ENCODE measurements at regions not wholly inside any gene's neighbourhood (a gene's known extent, or its start where the extent isn't known, plus 50 kb on each side); places are given as distances from the start of the nearest gene placed in this dataset.

- no peak overlapping the region for H3K4me2 ChIP-seq (ENCODE audit: control insufficient read depth, insufficient read depth)
- no peaks in the 10 kb centered on the region for H3K9me3 ChIP-seq (replicated peaks; ENCODE audit: control insufficient read depth, insufficient read depth, low read length)
- intact Hi-C loops (cut with micrococcal nuclease; ENCODE audit: unreplicated experiment) = no loop called here
- WGBS (ENCODE audit: insufficient coverage, insufficient replicate concordance, low lambda C conversion rate, missing lambda C conversion rate) = 40% methylated on average over 3 of the region's 3 CpGs
- no peak overlapping the region for H2AFZ ChIP-seq (ENCODE audit: control insufficient read depth, low read depth, low read length)
- no peaks in the 10 kb centered on the region for H3K36me3 ChIP-seq (ENCODE audit: control insufficient read depth in 2 of 2, insufficient read depth in 2 of 2, low read length in 1 of 2)
- POLR2A ChIA-PET = interaction anchor here (1.0 kb wide), 1 partner anchor 8 kb away, joined by 4 read pairs; no protein-coding TSS in a partner anchor
- FAIRE-seq (no peak), DNase-seq (ENCODE audit: low read depth, low spot score) (no peak), ATAC-seq (no peak)
- CTCF ChIA-PET = interaction anchor here (0.8 to 2.3 kb wide), 5 partner anchors 8 to 48 kb away, joined by 3 to 10 read pairs (median 3); no protein-coding TSS in a partner anchor
- SMC1A ChIA-PET (ENCODE audit: uncharacterized antibody, unreplicated experiment) = interaction anchor here (1.0 to 1.1 kb wide), 2 partner anchors 8 to 18 kb away, joined by 4 read pairs; no protein-coding TSS in a partner anchor
- H3K9ac ChIP-seq (ENCODE audit: control insufficient read depth, insufficient read depth, low read length) = no peak overlapping the region
- in situ Hi-C loops (cut with MboI) = no loop called here
- no peaks in the 10 kb centered on the region for H3K4me1 ChIP-seq (ENCODE audit: control insufficient read depth, insufficient read depth, low read length)
- BruUV-seq (replicated peaks) = no TSS peak
- RAD21 ChIA-PET (ENCODE audit: unreplicated experiment) = no interaction called here
- H4K20me1 ChIP-seq (ENCODE audit: control insufficient read depth, insufficient read depth) = no peaks in the 10 kb centered on the region
- no peaks in the 10 kb centered on the region for H3K79me2 ChIP-seq (ENCODE audit: control insufficient read depth, insufficient read depth, low read length)
- no peak overlapping the region for H3K4me3 ChIP-seq
- H3K27ac ChIP-seq (ENCODE audit: control insufficient read depth, insufficient read depth) = no peak overlapping the region
- H3K27me3 ChIP-seq (replicated peaks in 1 of 2; ENCODE audit: control insufficient read depth in 2 of 2, insufficient read depth in 2 of 2, low read length in 1 of 2) = no peaks in the 10 kb centered on the region
- no peak for TF ChIP-seq NRF1 (conservative IDR thresholded peaks at IDR 0.05; ENCODE audit: low read depth, low read length)
- TF ChIP-seq BHLHE40 (IDR thresholded peaks at IDR 0.05; ENCODE audit: borderline replicate concordance in 1 of 2, low read depth in 2 of 2, low read length in 1 of 2) = no peak
- no peak for TF ChIP-seq ZZZ3 (IDR thresholded peaks at IDR 0.05; ENCODE audit: control insufficient read depth, insufficient read length, low read depth)
- no peak for TF ChIP-seq MEF2B (IDR thresholded peaks at IDR 0.05; ENCODE audit: partially characterized antibody, poor library complexity, severe bottlenecking)
- no peak for TF ChIP-seq PAX5 (IDR thresholded peaks at IDR 0.05; ENCODE audit: borderline replicate concordance, low read depth, low read length)
- no peak for TF ChIP-seq NR2F1 (conservative IDR thresholded peaks at IDR 0.05)
- no peak for TF ChIP-seq ZBTB40 (IDR thresholded peaks at IDR 0.05; ENCODE audit: borderline replicate concordance)
- TF ChIP-seq ZBTB11 (CRISPR knock-in tag; IDR thresholded peaks at IDR 0.05) = no peak
- no peak for TF ChIP-seq SUPT20H (IDR thresholded peaks at IDR 0.05; ENCODE audit: borderline replicate concordance, control insufficient read depth, low read depth, low read length)
- no peak for TF ChIP-seq RFX5 (IDR thresholded peaks at IDR 0.05; ENCODE audit: low read depth, low read length)
- TF ChIP-seq RUNX3 (IDR thresholded peaks at IDR 0.05; ENCODE audit: low read length) = no peak
- no peak for TF ChIP-seq MTA3 (IDR thresholded peaks at IDR 0.05; ENCODE audit: borderline replicate concordance, low read length)
- TF ChIP-seq FOS (IDR thresholded peaks at IDR 0.05; ENCODE audit: borderline replicate concordance, extremely low read depth, insufficient read length) = no peak
- TF ChIP-seq NBN (IDR thresholded peaks at IDR 0.05) = no peak
- no peak for TF ChIP-seq ATF3 (IDR thresholded peaks at IDR 0.05; ENCODE audit: borderline replicate concordance, extremely low read depth, low read depth, low read length)
- no peak for TF ChIP-seq MAX (IDR thresholded peaks at IDR 0.05; ENCODE audit: low read depth, low read length)
- TF ChIP-seq SRF (IDR thresholded peaks at IDR 0.05; ENCODE audit: low read depth in 2 of 2, low read length in 2 of 2) = no peak
Observed at GRCh38 chr6:151738267-151738666, 69.2 kb upstream of the ESR1 start.

Data from GM12878 (cell line).